ENCODE measurements at regions not wholly inside any gene's neighbourhood (a gene's known extent, or its start where the extent isn't known, plus 50 kb on each side); places are given as distances from the start of the nearest gene placed in this dataset.

GRCh38 chr7:112995059-112995824 is 91.4 kb downstream of the GPR85 start:
- no peak for TF ChIP-seq CTCF (IDR thresholded peaks at IDR 0.05; ENCODE audit: low read depth, low read length)
- H3K4me1 ChIP-seq: no peaks in the 10 kb centered on the region
- H3K4me3 ChIP-seq (ENCODE audit: low read depth, low read length): no peak overlapping the region
- H3K27me3 ChIP-seq: no peaks in the 10 kb centered on the region; the same call in 1 of the 2 replicates
- H3K36me3 ChIP-seq: no peaks in the 10 kb centered on the region
- DNase-seq: no peak
- no peaks in the 10 kb centered on the region for H3K9me3 ChIP-seq

- no peak for TF ChIP-seq CTCF (IDR thresholded peaks at IDR 0.05; ENCODE audit: low read depth, low read length)
- Histone ChIP-seq H3K4me1 (no peaks in the 10 kb centered on the region), H3K36me3 (no peaks in the 10 kb centered on the region), H3K9me3 (no peaks in the 10 kb centered on the region), H3K27me3 (no peaks in the 10 kb centered on the region; the same call in 1 of the 2 replicates), H3K4me3 (ENCODE audit: low read depth, low read length) (no peak overlapping the region)
- DNase-seq: no peak
These were observed 92.0 kb downstream of the GPR85 start for GRCh38 chr7:112994656-112995055.

GRCh38 chr7:112990624-112991023 is 96.0 kb downstream of the GPR85 start:
- no peaks in the 10 kb centered on the region for H3K4me1 ChIP-seq
- no peak for TF ChIP-seq CTCF (IDR thresholded peaks at IDR 0.05; ENCODE audit: low read depth, low read length)
- H3K4me3 ChIP-seq (ENCODE audit: low read depth, low read length): no peak overlapping the region
- DNase-seq: no peak
- H3K9me3 ChIP-seq: no peaks in the 10 kb centered on the region
- H3K36me3 ChIP-seq: no peaks in the 10 kb centered on the region
- H3K27me3 ChIP-seq: no peaks in the 10 kb centered on the region

- no peak for TF ChIP-seq CTCF (IDR thresholded peaks at IDR 0.05; ENCODE audit: low read depth, low read length)
- no peak for DNase-seq
- H3K4me3 ChIP-seq (ENCODE audit: low read depth, low read length): no peak overlapping the region
- H3K4me1 ChIP-seq: no peaks in the 10 kb centered on the region
- H3K9me3 ChIP-seq: no peaks in the 10 kb centered on the region
- H3K36me3 ChIP-seq: no peaks in the 10 kb centered on the region
- no peaks in the 10 kb centered on the region for H3K27me3 ChIP-seq
These were observed 97.1 kb downstream of the GPR85 start for GRCh38 chr7:112989531-112989930.

- DNase-seq: no peak
- no peaks in the 10 kb centered on the region for H3K9me3 ChIP-seq
- H3K4me3 ChIP-seq (ENCODE audit: low read depth, low read length): no peak overlapping the region
- no peaks in the 10 kb centered on the region for H3K27me3 ChIP-seq
- no peaks in the 10 kb centered on the region for H3K36me3 ChIP-seq
- H3K4me1 ChIP-seq: no peaks in the 10 kb centered on the region
- TF ChIP-seq CTCF (IDR thresholded peaks at IDR 0.05; ENCODE audit: low read depth, low read length): no peak
These were observed 99.5 kb downstream of the GPR85 start for GRCh38 chr7:112987171-112987570.

- no peak for TF ChIP-seq CTCF (IDR thresholded peaks at IDR 0.05; ENCODE audit: low read depth, low read length)
- Histone ChIP-seq H3K36me3 (no peaks in the 10 kb centered on the region), H3K4me3 (ENCODE audit: low read depth, low read length) (no peak overlapping the region), H3K4me1 (no peaks in the 10 kb centered on the region), H3K27me3 (no peaks in the 10 kb centered on the region), H3K9me3 (no peaks in the 10 kb centered on the region)
- no peak for DNase-seq
These were observed 100.2 kb downstream of the GPR85 start for GRCh38 chr7:112986256-112987031.
